Calu3 (cell line): ENCODE measurements at regions not wholly inside any gene's neighbourhood (a gene's known extent, or its start where the extent isn't known, plus 50 kb on each side); places are given as distances from the start of the nearest gene placed in this dataset.

Experiments used
- BruUV-seq: library from RNA; stranded (reverse); fragments of 400-500 nt; replicated peaks from 2 replicates; lab custom pipeline; 2021; lab: Mats Ljungman, UMichigan
- CTCF ChIA-PET: fragments of 300-600 bp; sonication (Branson Sonifier 250); formaldehyde crosslinking; loops from one replicate; lab custom pipeline; 2022; ENCODE audit warnings: antibody characterized with exemption; lab: Charles Lee
- DNase-seq: peaks from one replicate; pipeline ENCODE4 v3.0.0; 2022
- H3K27ac Mint-ChIP-seq: one replicate; pipeline ENCODE4 v1.8.0; 2022; ENCODE audit warnings: mixed read lengths; ENCODE audit not compliant: unreplicated experiment
- H3K27me3 Mint-ChIP-seq: one replicate; pipeline ENCODE4 v1.8.0; 2022; ENCODE audit warnings: mixed read lengths; ENCODE audit not compliant: unreplicated experiment
- H3K36me3 Mint-ChIP-seq: one replicate; pipeline ENCODE4 v1.8.0; 2022; ENCODE audit warnings: mild to moderate bottlenecking, moderate library complexity, mixed read lengths; ENCODE audit not compliant: insufficient read depth, unreplicated experiment
- H3K4me1 Mint-ChIP-seq: one replicate; pipeline ENCODE4 v1.8.0; 2022; ENCODE audit warnings: mild to moderate bottlenecking, low read depth, mixed read lengths; ENCODE audit not compliant: unreplicated experiment
- H3K4me3 Mint-ChIP-seq: one replicate; pipeline ENCODE4 v1.8.0; 2022; ENCODE audit warnings: mild to moderate bottlenecking, low read depth, moderate library complexity, mixed read lengths; ENCODE audit not compliant: unreplicated experiment
- H3K9me3 Mint-ChIP-seq: one replicate; pipeline ENCODE4 v1.8.0; 2022; ENCODE audit warnings: low read depth, mixed read lengths; ENCODE audit not compliant: unreplicated experiment
- intact Hi-C: fragments of 100-400 bp; cut with micrococcal nuclease; formaldehyde crosslinking; loops from one replicate; pipeline ENCODE4 v1.10.0; 2022; ENCODE audit not compliant: unreplicated experiment
- TF ChIP-seq, protein P1 (sequence below): fragments of 200-600 bp; IDR thresholded peaks from one replicate; pipeline ENCODE4 v1.8.0; 2022; ENCODE audit warnings: antibody characterized with exemption; ENCODE audit not compliant: unreplicated experiment

DNA sequence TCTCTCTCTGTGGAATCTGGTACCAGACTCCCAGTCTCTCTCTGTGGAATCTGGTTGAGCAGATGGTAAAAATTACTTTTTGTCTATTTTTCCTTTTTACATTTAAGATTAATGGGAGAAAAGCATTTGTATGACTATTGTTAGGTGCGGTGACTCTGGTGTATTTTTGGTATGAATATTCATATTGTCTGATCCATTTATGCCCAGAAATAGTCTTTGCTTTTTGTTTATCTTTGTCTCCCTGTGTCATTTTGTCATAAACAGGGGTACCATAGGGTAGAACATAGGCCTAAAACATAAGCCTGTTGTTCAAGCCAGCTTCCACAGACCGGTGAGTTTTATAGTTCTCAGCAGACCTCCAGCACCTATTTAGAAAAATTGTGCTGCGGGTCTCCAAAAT lies 78.7 kb downstream of the ETS2 start:
- Mint-ChIP-seq H3K27ac (no peak overlapping the region), H3K4me1 (no peaks in the 10 kb centered on the region), H3K9me3 (peaks cover 16% of the 10 kb centered on the region), H3K4me3 (no peak overlapping the region), H3K27me3 (no peaks in the 10 kb centered on the region), H3K36me3 (no peaks in the 10 kb centered on the region)
- CTCF ChIA-PET, result no interaction called here
- no peak for DNase-seq
- intact Hi-C loops, result no loop called here
- no TSS peak for BruUV-seq
- TF ChIP-seq, protein P1, sequence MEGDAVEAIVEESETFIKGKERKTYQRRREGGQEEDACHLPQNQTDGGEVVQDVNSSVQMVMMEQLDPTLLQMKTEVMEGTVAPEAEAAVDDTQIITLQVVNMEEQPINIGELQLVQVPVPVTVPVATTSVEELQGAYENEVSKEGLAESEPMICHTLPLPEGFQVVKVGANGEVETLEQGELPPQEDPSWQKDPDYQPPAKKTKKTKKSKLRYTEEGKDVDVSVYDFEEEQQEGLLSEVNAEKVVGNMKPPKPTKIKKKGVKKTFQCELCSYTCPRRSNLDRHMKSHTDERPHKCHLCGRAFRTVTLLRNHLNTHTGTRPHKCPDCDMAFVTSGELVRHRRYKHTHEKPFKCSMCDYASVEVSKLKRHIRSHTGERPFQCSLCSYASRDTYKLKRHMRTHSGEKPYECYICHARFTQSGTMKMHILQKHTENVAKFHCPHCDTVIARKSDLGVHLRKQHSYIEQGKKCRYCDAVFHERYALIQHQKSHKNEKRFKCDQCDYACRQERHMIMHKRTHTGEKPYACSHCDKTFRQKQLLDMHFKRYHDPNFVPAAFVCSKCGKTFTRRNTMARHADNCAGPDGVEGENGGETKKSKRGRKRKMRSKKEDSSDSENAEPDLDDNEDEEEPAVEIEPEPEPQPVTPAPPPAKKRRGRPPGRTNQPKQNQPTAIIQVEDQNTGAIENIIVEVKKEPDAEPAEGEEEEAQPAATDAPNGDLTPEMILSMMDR, result no peak

DNA sequence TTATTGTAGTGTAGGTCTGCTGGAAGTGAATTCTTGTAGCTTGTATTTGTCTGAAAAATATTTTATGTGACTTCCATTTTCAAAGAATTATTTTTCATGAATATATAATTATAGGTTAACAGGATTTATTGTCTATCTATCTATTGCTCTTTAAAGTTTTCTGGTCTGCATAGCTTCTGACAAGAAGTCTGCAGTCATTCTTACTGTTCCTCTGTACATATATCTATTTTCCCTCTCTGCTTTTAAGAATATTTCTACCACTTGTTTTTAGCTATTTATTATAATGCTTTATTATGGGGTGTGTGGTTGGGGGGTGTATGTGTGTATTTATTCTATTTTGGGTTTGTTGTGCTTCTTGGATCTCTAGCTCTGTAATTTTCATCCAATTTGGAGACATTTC lies 77.4 kb downstream of the ETS2 start:
- no TSS peak for BruUV-seq
- CTCF ChIA-PET, result no interaction called here
- H3K4me1 Mint-ChIP-seq, result no peaks in the 10 kb centered on the region
- no peaks in the 10 kb centered on the region for H3K36me3 Mint-ChIP-seq
- TF ChIP-seq, protein P1, result no peak
- no peak for DNase-seq
- no peak overlapping the region for H3K4me3 Mint-ChIP-seq
- H3K9me3 Mint-ChIP-seq, result peaks cover 16% of the 10 kb centered on the region
- H3K27me3 Mint-ChIP-seq, result no peaks in the 10 kb centered on the region
- H3K27ac Mint-ChIP-seq, result no peak overlapping the region
- intact Hi-C loops, result no loop called here

DNA sequence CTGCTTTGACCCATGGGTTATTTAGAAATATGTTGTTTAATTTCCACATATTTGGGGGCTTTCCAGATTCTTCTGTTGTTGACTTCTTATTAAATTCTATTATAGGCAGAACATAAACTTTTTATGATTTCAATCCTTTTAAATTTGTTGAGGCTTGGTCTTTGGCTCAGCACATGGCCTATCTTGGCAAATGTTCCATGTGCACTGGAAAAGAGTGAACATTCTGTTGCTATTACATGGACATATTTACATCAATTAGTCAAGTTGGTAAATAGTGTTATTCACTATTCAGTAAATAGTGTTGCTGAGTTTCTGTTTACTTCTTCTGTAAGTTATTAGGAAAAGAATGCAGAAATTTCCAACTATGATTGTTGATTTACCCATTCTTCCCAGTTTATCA lies 75.4 kb downstream of the ETS2 start:
- H3K4me3 Mint-ChIP-seq, result no peak overlapping the region
- H3K4me1 Mint-ChIP-seq, result no peaks in the 10 kb centered on the region
- no peaks in the 10 kb centered on the region for H3K27me3 Mint-ChIP-seq
- H3K36me3 Mint-ChIP-seq, result no peaks in the 10 kb centered on the region
- CTCF ChIA-PET, result no interaction called here
- no peak for DNase-seq
- no peak overlapping the region for H3K27ac Mint-ChIP-seq
- TF ChIP-seq, protein P1, result no peak
- peaks cover 9% of the 10 kb centered on the region for H3K9me3 Mint-ChIP-seq
- intact Hi-C loops, result no loop called here
- BruUV-seq, result no TSS peak

DNA sequence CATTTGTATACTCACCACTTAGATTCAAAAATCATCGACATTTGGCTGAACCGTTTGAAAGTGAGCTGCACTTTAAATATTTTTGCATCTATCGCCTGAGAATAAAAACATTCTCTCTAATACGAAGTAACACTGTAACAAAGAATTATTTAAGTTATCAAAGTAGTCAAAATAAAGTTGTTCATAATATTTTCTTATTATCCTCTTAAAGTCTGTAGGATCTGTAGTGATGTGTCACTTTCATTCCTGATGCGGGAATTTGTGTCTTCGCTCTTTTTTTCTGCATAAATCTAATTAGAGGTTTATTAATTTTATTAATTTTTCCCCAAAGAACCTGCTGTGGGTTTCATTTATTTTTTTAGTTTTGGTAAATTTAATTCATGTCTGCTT lies 74.8 kb downstream of the ETS2 start:
- H3K27me3 Mint-ChIP-seq, result no peaks in the 10 kb centered on the region
- no peak overlapping the region for H3K4me3 Mint-ChIP-seq
- H3K36me3 Mint-ChIP-seq, result no peaks in the 10 kb centered on the region
- peaks cover 9% of the 10 kb centered on the region for H3K9me3 Mint-ChIP-seq
- H3K4me1 Mint-ChIP-seq, result no peaks in the 10 kb centered on the region
- no peak overlapping the region for H3K27ac Mint-ChIP-seq
- intact Hi-C loops, result no loop called here
- BruUV-seq, result no TSS peak
- no peak for DNase-seq
- TF ChIP-seq, protein P1, result no peak
- CTCF ChIA-PET, result no interaction called here
